ENCODE measurements at regions not wholly inside any gene's neighbourhood (a gene's known extent, or its start where the extent isn't known, plus 50 kb on each side); places are given as distances from the start of the nearest gene placed in this dataset.

DNA sequence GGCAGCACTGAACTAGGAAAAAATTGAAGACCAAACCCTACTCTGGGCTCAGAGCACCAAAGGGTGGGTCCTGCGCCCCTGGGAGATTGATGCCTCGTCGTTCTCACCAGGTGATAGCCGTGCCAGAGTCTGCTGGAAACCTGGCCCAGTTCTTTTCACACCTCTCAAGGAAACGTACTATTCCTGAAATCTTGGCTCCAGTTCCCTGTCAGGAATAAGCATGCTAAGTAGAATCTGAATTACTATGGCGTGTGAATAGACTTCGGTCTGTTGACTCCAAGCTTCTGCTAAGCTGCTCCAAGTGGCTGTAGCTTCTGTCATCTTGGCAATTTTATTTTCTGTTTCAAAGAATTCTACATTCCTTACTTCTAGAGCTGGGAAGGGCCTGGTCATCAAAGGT lies 75.4 kb downstream of the MARCHF4 start:
- TF ChIP-seq EZH2phosphoT487 (IDR thresholded peaks at IDR 0.05; ENCODE audit: insufficient read depth, low read depth) (no peak), EZH2 (IDR thresholded peaks at IDR 0.05; ENCODE audit: insufficient read depth, poor library complexity, severe bottlenecking) (no peak)
